OCI-LY3 (cell line): ENCODE measurements at regions not wholly inside any gene's neighbourhood (a gene's known extent, or its start where the extent isn't known, plus 50 kb on each side); places are given as distances from the start of the nearest gene placed in this dataset.
"Not testable (repeated sequence)": the region's sequence is repeated elsewhere in the genome, so short reads cannot be mapped to it uniquely, and the experiment has no call there.

Experiments
- H2AFZ ChIP-seq: fragments of 200-600, 300-600 bp; shearing (Covaris generic); 2 replicates; pipeline ENCODE4 v1.6.0; 2014; ENCODE audit warnings: antibody characterized with exemption, low read depth, low read length
- H3K27ac ChIP-seq: fragments of 200-600, 300-600 bp; sonication (generic); 2 replicates; pipeline ENCODE4 v1.5.1; 2014; ENCODE audit warnings: mild to moderate bottlenecking, low read length, moderate library complexity, mixed read lengths
- H3K27me3 ChIP-seq: fragments of 200-600, 300-600 bp; sonication (generic); 2 replicates; pipeline ENCODE4 v1.6.1; 2014; ENCODE audit warnings: low read depth, low read length, mixed read lengths
- H3K36me3 ChIP-seq: fragments of 200-600, 300-600 bp; sonication (generic); replicated peaks from 2 replicates; pipeline ENCODE3; 2014; ENCODE audit warnings: low read depth, low read length, mixed read lengths
- H3K4me1 ChIP-seq: fragments of 300-600, 200-600 bp; sonication (generic); 2 replicates; pipeline ENCODE4 v1.6.1; 2014; ENCODE audit warnings: low read length, mixed read lengths
- H3K4me2 ChIP-seq: fragments of 200-600, 300-600 bp; sonication (generic); 2 replicates; pipeline ENCODE4 v1.6.1; 2014; ENCODE audit warnings: low read length, mixed read lengths
- H3K4me3 ChIP-seq: fragments of 300-600, 200-600 bp; sonication (generic); 2 replicates; pipeline ENCODE4 v1.5.1; 2014; ENCODE audit warnings: antibody characterized with exemption, mild to moderate bottlenecking, low read length, moderate library complexity
- H3K79me2 ChIP-seq: fragments of 300-600, 200-600 bp; shearing (Covaris generic); 2 replicates; pipeline ENCODE4 v1.6.1; 2014; ENCODE audit warnings: mild to moderate bottlenecking, low read length, mixed read lengths
- H3K9ac ChIP-seq: fragments of 300-600, 200-600 bp; shearing (Covaris generic); 2 replicates; pipeline ENCODE4 v1.6.0; 2014; ENCODE audit warnings: mild to moderate bottlenecking, low read length, moderate library complexity
- H3K9me3 ChIP-seq: fragments of 200-600, 300-600 bp; shearing (Covaris generic); 2 replicates; pipeline ENCODE4 v1.6.1; 2014; ENCODE audit warnings: low read length, mixed read lengths; ENCODE audit not compliant: insufficient read depth
- H4K20me1 ChIP-seq: fragments of 200-600, 300-600 bp; sonication (generic); 2 replicates; pipeline ENCODE4 v1.6.1; 2016; ENCODE audit warnings: low read length, mixed read lengths; ENCODE audit not compliant: insufficient read depth
- EZH2phosphoT487 ChIP-seq: fragments of 200-600 bp; shearing (Covaris generic); IDR thresholded peaks from 2 replicates; pipeline ENCODE4 v1.6.1; 2018; ENCODE audit warnings: antibody characterized with exemption, mixed run types, low read depth
- TF ChIP-seq, protein P1 (sequence below): fragments of 200-600, 300-600 bp; sonication (generic); IDR thresholded peaks from 2 replicates; pipeline ENCODE4 v1.5.1; 2014; ENCODE audit warnings: antibody characterized with exemption, low read length, low read depth

GRCh38 chr2:77864426-77864825 is 342.2 kb upstream of the LRRTM4 start:
- no peak overlapping the region for H3K4me2 ChIP-seq
- TF ChIP-seq, protein P1, sequence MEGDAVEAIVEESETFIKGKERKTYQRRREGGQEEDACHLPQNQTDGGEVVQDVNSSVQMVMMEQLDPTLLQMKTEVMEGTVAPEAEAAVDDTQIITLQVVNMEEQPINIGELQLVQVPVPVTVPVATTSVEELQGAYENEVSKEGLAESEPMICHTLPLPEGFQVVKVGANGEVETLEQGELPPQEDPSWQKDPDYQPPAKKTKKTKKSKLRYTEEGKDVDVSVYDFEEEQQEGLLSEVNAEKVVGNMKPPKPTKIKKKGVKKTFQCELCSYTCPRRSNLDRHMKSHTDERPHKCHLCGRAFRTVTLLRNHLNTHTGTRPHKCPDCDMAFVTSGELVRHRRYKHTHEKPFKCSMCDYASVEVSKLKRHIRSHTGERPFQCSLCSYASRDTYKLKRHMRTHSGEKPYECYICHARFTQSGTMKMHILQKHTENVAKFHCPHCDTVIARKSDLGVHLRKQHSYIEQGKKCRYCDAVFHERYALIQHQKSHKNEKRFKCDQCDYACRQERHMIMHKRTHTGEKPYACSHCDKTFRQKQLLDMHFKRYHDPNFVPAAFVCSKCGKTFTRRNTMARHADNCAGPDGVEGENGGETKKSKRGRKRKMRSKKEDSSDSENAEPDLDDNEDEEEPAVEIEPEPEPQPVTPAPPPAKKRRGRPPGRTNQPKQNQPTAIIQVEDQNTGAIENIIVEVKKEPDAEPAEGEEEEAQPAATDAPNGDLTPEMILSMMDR = no peak
- TF ChIP-seq EZH2phosphoT487 = no peak
- H3K79me2 ChIP-seq = no peaks in the 10 kb centered on the region
- no peaks in the 10 kb centered on the region for H3K4me1 ChIP-seq
- no peaks in the 10 kb centered on the region for H4K20me1 ChIP-seq
- H3K4me3 ChIP-seq = no peak overlapping the region
- no peaks in the 10 kb centered on the region for H3K36me3 ChIP-seq
- no peak overlapping the region for H2AFZ ChIP-seq
- H3K27me3 ChIP-seq = no peaks in the 10 kb centered on the region
- no peak overlapping the region for H3K27ac ChIP-seq
- H3K9ac ChIP-seq = no peak overlapping the region
- H3K9me3 ChIP-seq = no peaks in the 10 kb centered on the region

DNA sequence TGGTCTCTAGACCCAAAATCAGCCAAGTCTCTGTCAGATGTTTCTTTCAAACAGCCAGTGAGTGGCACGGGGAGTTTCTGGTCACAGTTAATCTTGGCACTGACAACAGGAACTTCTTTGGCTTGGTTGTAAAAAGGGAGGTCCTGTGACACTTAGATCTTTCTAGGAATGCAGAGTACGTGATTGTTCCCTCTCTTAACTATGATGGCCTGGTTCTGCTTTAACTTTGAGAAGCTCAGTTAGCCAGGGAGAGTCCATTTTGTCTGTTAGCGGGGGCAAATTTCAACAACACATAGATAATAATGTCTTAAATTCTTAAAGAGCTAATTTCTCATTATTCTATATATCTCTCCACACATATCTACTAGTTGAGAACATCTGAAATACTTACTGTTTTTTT is 344.5 kb upstream of the LRRTM4 start:
- no peak overlapping the region for H3K27ac ChIP-seq
- no peaks in the 10 kb centered on the region for H3K79me2 ChIP-seq
- no peaks in the 10 kb centered on the region for H3K4me1 ChIP-seq
- no peaks in the 10 kb centered on the region for H4K20me1 ChIP-seq
- no peaks in the 10 kb centered on the region for H3K9me3 ChIP-seq
- H2AFZ ChIP-seq = no peak overlapping the region
- H3K4me3 ChIP-seq = no peak overlapping the region
- H3K4me2 ChIP-seq = no peak overlapping the region
- no peak for TF ChIP-seq EZH2phosphoT487
- TF ChIP-seq, protein P1 = no peak
- no peaks in the 10 kb centered on the region for H3K36me3 ChIP-seq
- no peaks in the 10 kb centered on the region for H3K27me3 ChIP-seq
- no peak overlapping the region for H3K9ac ChIP-seq

DNA sequence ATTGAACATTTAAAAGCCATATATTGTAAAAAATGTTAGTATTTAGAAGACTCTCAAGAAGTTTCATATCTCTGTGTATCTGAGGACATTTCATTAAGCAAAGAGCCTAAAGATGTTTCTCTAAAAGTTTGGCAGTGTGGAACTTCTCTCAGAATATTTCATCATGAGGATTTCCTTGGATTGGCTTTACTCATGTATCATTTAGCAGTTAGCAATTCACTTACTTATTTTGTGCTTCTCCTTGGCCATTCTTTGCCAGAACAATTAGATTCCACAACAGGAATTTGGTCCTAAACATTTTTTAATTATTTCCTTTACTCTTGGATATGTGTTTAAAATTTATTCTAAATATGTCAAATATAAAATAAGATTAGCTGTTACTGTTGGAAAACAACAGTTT is 345.0 kb upstream of the LRRTM4 start:
- Histone ChIP-seq H3K36me3 (no peaks in the 10 kb centered on the region), H3K4me1 (no peaks in the 10 kb centered on the region), H3K9ac (no peak overlapping the region), H3K4me3 (no peak overlapping the region), H3K79me2 (no peaks in the 10 kb centered on the region), H2AFZ (no peak overlapping the region), H3K27ac (no peak overlapping the region), H3K9me3 (no peaks in the 10 kb centered on the region), H4K20me1 (no peaks in the 10 kb centered on the region), H3K27me3 (no peaks in the 10 kb centered on the region), H3K4me2 (no peak overlapping the region)
- TF ChIP-seq EZH2phosphoT487 = no peak
- TF ChIP-seq, protein P1 = no peak

DNA sequence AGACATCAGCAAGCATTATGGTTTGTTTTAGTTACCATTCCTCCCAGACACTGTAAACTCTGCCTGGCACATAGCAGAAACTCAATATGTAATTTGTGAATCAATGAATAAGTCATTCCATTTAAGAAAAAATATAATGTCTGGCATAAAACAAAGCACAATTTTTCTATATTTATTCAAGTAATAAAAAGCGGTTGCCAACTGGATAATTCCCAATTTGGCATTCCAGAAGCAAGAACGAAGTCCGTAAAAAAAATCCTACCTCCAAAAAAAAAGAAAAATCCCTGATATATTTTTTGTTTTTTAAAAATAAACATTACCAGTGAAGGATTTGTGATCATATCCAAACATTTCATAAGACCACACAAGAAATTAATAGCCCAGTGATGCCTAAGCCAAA is 351.3 kb upstream of the LRRTM4 start:
- H4K20me1 ChIP-seq = no peaks in the 10 kb centered on the region

DNA sequence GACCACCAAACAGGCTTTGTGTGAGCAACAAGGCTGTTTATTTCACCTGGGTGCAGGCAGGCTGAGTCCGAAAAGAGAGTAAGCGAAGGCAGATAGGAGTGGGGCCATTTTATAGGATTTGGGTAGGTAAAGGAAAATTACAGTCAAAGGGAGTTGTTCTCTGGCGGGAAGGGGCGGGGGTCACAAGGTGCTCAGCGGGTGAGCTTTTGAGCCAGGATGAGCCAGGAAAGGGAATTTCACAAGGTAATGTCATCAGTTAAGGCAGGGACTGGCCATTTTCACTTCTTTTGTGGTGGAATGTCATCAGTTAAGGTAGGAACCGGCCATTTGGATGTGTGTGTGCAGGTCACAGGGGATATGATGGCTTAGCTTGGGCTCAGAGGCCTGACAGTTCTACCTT is 378.0 kb upstream of the LRRTM4 start:
- H3K27me3 ChIP-seq, H3K9ac ChIP-seq, H3K27ac ChIP-seq, H3K79me2 ChIP-seq, H3K4me2 ChIP-seq, H3K4me3 ChIP-seq, H4K20me1 ChIP-seq, H2AFZ ChIP-seq, H3K9me3 ChIP-seq, H3K36me3 ChIP-seq, H3K4me1 ChIP-seq: not testable (repeated sequence)

More for the DNA sequence above, 351.3 kb upstream of the LRRTM4 start:
- Histone ChIP-seq H3K27me3 (no peaks in the 10 kb centered on the region), H2AFZ (no peak overlapping the region), H3K4me1 (no peaks in the 10 kb centered on the region), H3K79me2 (no peaks in the 10 kb centered on the region), H3K27ac (no peak overlapping the region), H3K9me3 (no peaks in the 10 kb centered on the region), H3K4me2 (no peak overlapping the region), H3K9ac (no peak overlapping the region), H3K36me3 (no peaks in the 10 kb centered on the region), H3K4me3 (no peak overlapping the region)
- TF ChIP-seq EZH2phosphoT487 = no peak
- TF ChIP-seq, protein P1 = no peak
